PC-3 (cell line): ENCODE measurements at regions not wholly inside any gene's neighbourhood (a gene's known extent, or its start where the extent isn't known, plus 50 kb on each side); places are given as distances from the start of the nearest gene placed in this dataset.

Source experiments
- CTCF ChIP-seq: fragments of 300-600 bp; sonication (generic); conservative IDR thresholded peaks from 2 replicates; pipeline ENCODE4 v1.5.1; 2017; ENCODE audit warnings: antibody characterized with exemption, low read depth, mild to moderate bottlenecking, low read length
- EZH2 ChIP-seq: fragments of 300-600 bp; sonication (generic); IDR thresholded peaks from one replicate; pipeline ENCODE4 v1.6.1; 2017; ENCODE audit warnings: antibody characterized with exemption, mild to moderate bottlenecking, low read length; ENCODE audit not compliant: unreplicated experiment
- EZH2phosphoT487 ChIP-seq: fragments of 300-600 bp; sonication (generic); IDR thresholded peaks from 2 replicates; pipeline ENCODE4 v1.6.1; 2018; ENCODE audit warnings: mild to moderate bottlenecking, antibody characterized with exemption, low read length, borderline replicate concordance

GRCh38 chr3:8369638-8370037, 132.0 kb upstream of the LMCD1 start:
- no peak for TF ChIP-seq EZH2
- TF ChIP-seq CTCF = no peak
- TF ChIP-seq EZH2phosphoT487 = no peak
